ENCODE measurements at regions not wholly inside any gene's neighbourhood (a gene's known extent, or its start where the extent isn't known, plus 50 kb on each side); places are given as distances from the start of the nearest gene placed in this dataset.

- H3K4me1 ChIP-seq (ENCODE audit: control insufficient read depth, insufficient read depth, low read length): no peaks in the 10 kb centered on the region
- no peaks in the 10 kb centered on the region for H3K36me3 ChIP-seq (ENCODE audit: control insufficient read depth, insufficient read depth, low read length)
- no peaks in the 10 kb centered on the region for H3K9me3 ChIP-seq (ENCODE audit: control insufficient read depth, insufficient read depth, low read length)
- no peaks in the 10 kb centered on the region for H3K27me3 ChIP-seq (ENCODE audit: control insufficient read depth, insufficient read depth, low read length)
- no peak overlapping the region for H3K9ac ChIP-seq (ENCODE audit: low read depth, low read length)
- H3K4me3 ChIP-seq (ENCODE audit: low read depth, low read length): no peak overlapping the region
These were observed 563.5 kb upstream of the CCDC54 start for GRCh38 chr3:106813742-106814141.

- H3K36me3 ChIP-seq (ENCODE audit: control insufficient read depth, insufficient read depth, low read length): no peaks in the 10 kb centered on the region
- no peaks in the 10 kb centered on the region for H3K27me3 ChIP-seq (ENCODE audit: control insufficient read depth, insufficient read depth, low read length)
- H3K4me3 ChIP-seq (ENCODE audit: low read depth, low read length): no peak overlapping the region
- no peaks in the 10 kb centered on the region for H3K9me3 ChIP-seq (ENCODE audit: control insufficient read depth, insufficient read depth, low read length)
- no peak overlapping the region for H3K9ac ChIP-seq (ENCODE audit: low read depth, low read length)
- no peaks in the 10 kb centered on the region for H3K4me1 ChIP-seq (ENCODE audit: control insufficient read depth, insufficient read depth, low read length)
These were observed 563.0 kb upstream of the CCDC54 start for GRCh38 chr3:106814231-106814630.

- no peaks in the 10 kb centered on the region for H3K9me3 ChIP-seq (ENCODE audit: control insufficient read depth, insufficient read depth, low read length)
- no peaks in the 10 kb centered on the region for H3K36me3 ChIP-seq (ENCODE audit: control insufficient read depth, insufficient read depth, low read length)
- H3K27me3 ChIP-seq (ENCODE audit: control insufficient read depth, insufficient read depth, low read length): no peaks in the 10 kb centered on the region
- H3K4me1 ChIP-seq (ENCODE audit: control insufficient read depth, insufficient read depth, low read length): no peaks in the 10 kb centered on the region
- no peak overlapping the region for H3K9ac ChIP-seq (ENCODE audit: low read depth, low read length)
- no peak overlapping the region for H3K4me3 ChIP-seq (ENCODE audit: low read depth, low read length)
These were observed 560.4 kb upstream of the CCDC54 start for GRCh38 chr3:106816838-106817237.

- no peaks in the 10 kb centered on the region for H3K36me3 ChIP-seq (ENCODE audit: control insufficient read depth, insufficient read depth, low read length)
- H3K27me3 ChIP-seq (ENCODE audit: control insufficient read depth, insufficient read depth, low read length): no peaks in the 10 kb centered on the region
- no peak overlapping the region for H3K4me3 ChIP-seq (ENCODE audit: low read depth, low read length)
- no peaks in the 10 kb centered on the region for H3K4me1 ChIP-seq (ENCODE audit: control insufficient read depth, insufficient read depth, low read length)
- H3K9me3 ChIP-seq (ENCODE audit: control insufficient read depth, insufficient read depth, low read length): no peaks in the 10 kb centered on the region
- no peak overlapping the region for H3K9ac ChIP-seq (ENCODE audit: low read depth, low read length)
These were observed 559.5 kb upstream of the CCDC54 start for GRCh38 chr3:106817706-106818105.

- Histone ChIP-seq H3K27me3 (ENCODE audit: control insufficient read depth, insufficient read depth, low read length) (no peaks in the 10 kb centered on the region), H3K9me3 (ENCODE audit: control insufficient read depth, insufficient read depth, low read length) (no peaks in the 10 kb centered on the region), H3K9ac (ENCODE audit: low read depth, low read length) (no peak overlapping the region), H3K36me3 (ENCODE audit: control insufficient read depth, insufficient read depth, low read length) (no peaks in the 10 kb centered on the region), H3K4me1 (ENCODE audit: control insufficient read depth, insufficient read depth, low read length) (no peaks in the 10 kb centered on the region), H3K4me3 (ENCODE audit: low read depth, low read length) (no peak overlapping the region)
These were observed 557.8 kb upstream of the CCDC54 start for GRCh38 chr3:106819440-106819839.

- H3K9ac ChIP-seq (ENCODE audit: low read depth, low read length): no peak overlapping the region
- H3K36me3 ChIP-seq (ENCODE audit: control insufficient read depth, insufficient read depth, low read length): no peaks in the 10 kb centered on the region
- peaks cover 3% of the 10 kb centered on the region for H3K4me1 ChIP-seq (ENCODE audit: control insufficient read depth, insufficient read depth, low read length)
- no peaks in the 10 kb centered on the region for H3K27me3 ChIP-seq (ENCODE audit: control insufficient read depth, insufficient read depth, low read length)
- no peak overlapping the region for H3K4me3 ChIP-seq (ENCODE audit: low read depth, low read length)
- no peaks in the 10 kb centered on the region for H3K9me3 ChIP-seq (ENCODE audit: control insufficient read depth, insufficient read depth, low read length)
These were observed 556.4 kb upstream of the CCDC54 start for GRCh38 chr3:106820726-106821362.

GRCh38 chr3:106821801-106822200 lies 555.4 kb upstream of the CCDC54 start:
- peaks cover 13% of the 10 kb centered on the region for H3K4me1 ChIP-seq (ENCODE audit: control insufficient read depth, insufficient read depth, low read length)
- H3K36me3 ChIP-seq (ENCODE audit: control insufficient read depth, insufficient read depth, low read length): no peaks in the 10 kb centered on the region
- no peaks in the 10 kb centered on the region for H3K27me3 ChIP-seq (ENCODE audit: control insufficient read depth, insufficient read depth, low read length)
- H3K9me3 ChIP-seq (ENCODE audit: control insufficient read depth, insufficient read depth, low read length): no peaks in the 10 kb centered on the region
- no peak overlapping the region for H3K4me3 ChIP-seq (ENCODE audit: low read depth, low read length)
- H3K9ac ChIP-seq (ENCODE audit: low read depth, low read length): no peak overlapping the region

GRCh38 chr3:106822204-106822603 lies 555.0 kb upstream of the CCDC54 start:
- Histone ChIP-seq H3K4me3 (ENCODE audit: low read depth, low read length) (no peak overlapping the region), H3K9me3 (ENCODE audit: control insufficient read depth, insufficient read depth, low read length) (no peaks in the 10 kb centered on the region), H3K4me1 (ENCODE audit: control insufficient read depth, insufficient read depth, low read length) (peaks cover 15% of the 10 kb centered on the region), H3K27me3 (ENCODE audit: control insufficient read depth, insufficient read depth, low read length) (no peaks in the 10 kb centered on the region), H3K36me3 (ENCODE audit: control insufficient read depth, insufficient read depth, low read length) (no peaks in the 10 kb centered on the region), H3K9ac (ENCODE audit: low read depth, low read length) (no peak overlapping the region)

GRCh38 chr3:106823701-106824100 lies 553.5 kb upstream of the CCDC54 start:
- no peak overlapping the region for H3K9ac ChIP-seq (ENCODE audit: low read depth, low read length)
- H3K4me1 ChIP-seq (ENCODE audit: control insufficient read depth, insufficient read depth, low read length): peaks cover 23% of the 10 kb centered on the region
- H3K36me3 ChIP-seq (ENCODE audit: control insufficient read depth, insufficient read depth, low read length): no peaks in the 10 kb centered on the region
- H3K4me3 ChIP-seq (ENCODE audit: low read depth, low read length): no peak overlapping the region
- no peaks in the 10 kb centered on the region for H3K9me3 ChIP-seq (ENCODE audit: control insufficient read depth, insufficient read depth, low read length)
- H3K27me3 ChIP-seq (ENCODE audit: control insufficient read depth, insufficient read depth, low read length): no peaks in the 10 kb centered on the region

- Histone ChIP-seq H3K4me3 (ENCODE audit: low read depth, low read length) (no peak overlapping the region), H3K9ac (ENCODE audit: low read depth, low read length) (no peak overlapping the region), H3K4me1 (ENCODE audit: control insufficient read depth, insufficient read depth, low read length) (peaks cover 31% of the 10 kb centered on the region)
These were observed 552.4 kb upstream of the CCDC54 start for GRCh38 chr3:106824856-106825255.

GRCh38 chr3:106825962-106826605 lies 551.2 kb upstream of the CCDC54 start:
- Histone ChIP-seq H3K4me3 (ENCODE audit: low read depth, low read length) (no peak overlapping the region), H3K36me3 (ENCODE audit: control insufficient read depth, insufficient read depth, low read length) (no peaks in the 10 kb centered on the region), H3K9ac (ENCODE audit: low read depth, low read length) (no peak overlapping the region), H3K9me3 (ENCODE audit: control insufficient read depth, insufficient read depth, low read length) (no peaks in the 10 kb centered on the region), H3K4me1 (ENCODE audit: control insufficient read depth, insufficient read depth, low read length) (peaks cover 37% of the 10 kb centered on the region), H3K27me3 (ENCODE audit: control insufficient read depth, insufficient read depth, low read length) (no peaks in the 10 kb centered on the region)

More at GRCh38 chr3:106824856-106825255, 552.4 kb upstream of the CCDC54 start:
- Histone ChIP-seq H3K27me3 (ENCODE audit: control insufficient read depth, insufficient read depth, low read length) (no peaks in the 10 kb centered on the region), H3K9me3 (ENCODE audit: control insufficient read depth, insufficient read depth, low read length) (no peaks in the 10 kb centered on the region), H3K36me3 (ENCODE audit: control insufficient read depth, insufficient read depth, low read length) (no peaks in the 10 kb centered on the region)

GRCh38 chr3:106826791-106827311 lies 550.4 kb upstream of the CCDC54 start:
- Histone ChIP-seq H3K9ac (ENCODE audit: low read depth, low read length) (no peak overlapping the region), H3K9me3 (ENCODE audit: control insufficient read depth, insufficient read depth, low read length) (no peaks in the 10 kb centered on the region), H3K4me3 (ENCODE audit: low read depth, low read length) (no peak overlapping the region), H3K27me3 (ENCODE audit: control insufficient read depth, insufficient read depth, low read length) (no peaks in the 10 kb centered on the region), H3K4me1 (ENCODE audit: control insufficient read depth, insufficient read depth, low read length) (peaks cover 39% of the 10 kb centered on the region), H3K36me3 (ENCODE audit: control insufficient read depth, insufficient read depth, low read length) (no peaks in the 10 kb centered on the region)

Data from iPS-15b (cell line).